Effector CD8-positive, alpha-beta T cell (primary cell): ENCODE measurements at regions not wholly inside any gene's neighbourhood (a gene's known extent, or its start where the extent isn't known, plus 50 kb on each side); places are given as distances from the start of the nearest gene placed in this dataset.

ENCODE experiments used
- DNase-seq: peaks from one replicate; lab custom pipeline; 2025; lab: John Stamatoyannopoulos, UW

- DNase-seq, result no peak
These were observed 881.8 kb upstream of the NR2F2 start for GRCh38 chr15:95448531-95449229.

GRCh38 chr15:95449230-95449628 is 881.3 kb upstream of the NR2F2 start:
- no peak for DNase-seq

- no peak for DNase-seq
These were observed 880.1 kb upstream of the NR2F2 start for GRCh38 chr15:95450413-95450812.

GRCh38 chr15:95451938-95452337 is 878.6 kb upstream of the NR2F2 start:
- DNase-seq, result no peak

GRCh38 chr15:95454403-95455262 is 875.9 kb upstream of the NR2F2 start:
- no peak for DNase-seq

- DNase-seq, result no peak
These were observed 873.0 kb upstream of the NR2F2 start for GRCh38 chr15:95457520-95457919.

GRCh38 chr15:95458721-95459120 is 871.8 kb upstream of the NR2F2 start:
- no peak for DNase-seq

- DNase-seq, result no peak
These were observed 871.2 kb upstream of the NR2F2 start for GRCh38 chr15:95459273-95459672.

GRCh38 chr15:95464509-95464908 is 866.0 kb upstream of the NR2F2 start:
- no peak for DNase-seq

GRCh38 chr15:95468820-95469219 is 861.7 kb upstream of the NR2F2 start:
- DNase-seq, result no peak

GRCh38 chr15:95469496-95470000 is 861.0 kb upstream of the NR2F2 start:
- DNase-seq, result no peak

GRCh38 chr15:95470529-95470928 is 860.0 kb upstream of the NR2F2 start:
- no peak for DNase-seq

- DNase-seq, result no peak
These were observed 859.4 kb upstream of the NR2F2 start for GRCh38 chr15:95470997-95471689.

GRCh38 chr15:95471690-95472086 is 858.8 kb upstream of the NR2F2 start:
- no peak for DNase-seq

GRCh38 chr15:95475067-95475466 is 855.4 kb upstream of the NR2F2 start:
- DNase-seq, result no peak

GRCh38 chr15:95479308-95479707 is 851.2 kb upstream of the NR2F2 start:
- DNase-seq, result no peak

GRCh38 chr15:95485367-95485766 is 845.1 kb upstream of the NR2F2 start:
- no peak for DNase-seq

- DNase-seq, result no peak
These were observed 844.3 kb upstream of the NR2F2 start for GRCh38 chr15:95486224-95486623.

- no peak for DNase-seq
These were observed 841.4 kb upstream of the NR2F2 start for GRCh38 chr15:95489103-95489502.

GRCh38 chr15:95492388-95493070 is 838.0 kb upstream of the NR2F2 start:
- no peak for DNase-seq

GRCh38 chr15:95494971-95495541 is 835.4 kb upstream of the NR2F2 start:
- no peak for DNase-seq

GRCh38 chr15:95497634-95498033 is 832.9 kb upstream of the NR2F2 start:
- no peak for DNase-seq
